PC-3 (cell line): ENCODE measurements at regions not wholly inside any gene's neighbourhood (a gene's known extent, or its start where the extent isn't known, plus 50 kb on each side); places are given as distances from the start of the nearest gene placed in this dataset.

Experiments used
- ATAC-seq: fragments of 200-7000 bp; cut with Tn5 transposase; 2 replicates; pipeline ENCODE4 v1.9.1; 2020; ENCODE audit warnings: mild to moderate bottlenecking, moderate library complexity
- BruUV-seq: library from RNA; stranded (reverse); fragments of 400-500 nt; replicated peaks from 2 replicates; lab custom pipeline; 2021; lab: Mats Ljungman, UMichigan
- CTCF ChIA-PET: fragments of 300-600 bp; sonication (Branson Sonifier 250); formaldehyde crosslinking; loops from one replicate; lab custom pipeline; 2022; ENCODE audit warnings: antibody characterized with exemption; lab: Charles Lee
- POLR2A ChIA-PET: fragments of 300-600 bp; sonication (Branson Sonifier 250); formaldehyde crosslinking; loops from one replicate; lab custom pipeline; 2022; ENCODE audit warnings: antibody characterized with exemption; ENCODE audit not compliant: unreplicated experiment; lab: Charles Lee
- DNase-seq: peaks from one replicate; pipeline ENCODE4 v3.0.0-alpha.2; 2015
- H2AFZ ChIP-seq: fragments of 300-600 bp; sonication (generic); 2 replicates; pipeline ENCODE4 v1.6.0; 2016; ENCODE audit warnings: antibody characterized with exemption, low read length
- H3F3A ChIP-seq: fragments of 300-600 bp; sonication (generic); one replicate; pipeline ENCODE4 v1.6.0; 2017; ENCODE audit warnings: antibody characterized with exemption, low read length, control low read depth, mild to moderate bottlenecking; ENCODE audit not compliant: unreplicated experiment
- H3K27ac ChIP-seq: fragments of 300-600 bp; sonication (generic); 2 replicates; pipeline ENCODE4 v1.5.1; 2016; ENCODE audit warnings: mild to moderate bottlenecking, low read length
- H3K27me3 ChIP-seq: fragments of 300-600 bp; sonication (generic); 2 replicates; pipeline ENCODE4 v1.6.1; 2016; ENCODE audit warnings: low read length, mixed read lengths
- H3K36me3 ChIP-seq: fragments of 300-600 bp; sonication (generic); 2 replicates; pipeline ENCODE4 v1.6.1; 2016; ENCODE audit warnings: low read depth, mixed run types, low read length, mixed read lengths
- H3K4me1 ChIP-seq: fragments of 300-600 bp; sonication (generic); 2 replicates; pipeline ENCODE4 v1.5.1; 2016; ENCODE audit warnings: low read length; ENCODE audit not compliant: insufficient read depth
- H3K4me2 ChIP-seq: fragments of 300-600 bp; sonication (generic); 2 replicates; pipeline ENCODE4 v1.6.0; 2016; ENCODE audit warnings: low read length
- H3K4me3 ChIP-seq: fragments of 300-600 bp; sonication (generic); 2 replicates; pipeline ENCODE4 v1.5.1; 2016; ENCODE audit warnings: mild to moderate bottlenecking, low read length, mixed read lengths
- H3K79me2 ChIP-seq: fragments of 300-600 bp; sonication (generic); 2 replicates; pipeline ENCODE4 v1.6.1; 2017; ENCODE audit warnings: low read length, mixed read lengths
- H3K9ac ChIP-seq: fragments of 300-600 bp; sonication (generic); 2 replicates; pipeline ENCODE4 v1.6.0; 2016; ENCODE audit warnings: mild to moderate bottlenecking, low read length
- H3K9me2 ChIP-seq: fragments of 300-600 bp; sonication (generic); replicated peaks from 2 replicates; pipeline ENCODE4 v1.6.1; 2016; ENCODE audit warnings: mixed run types, low read length, mixed read lengths
- H3K9me3 ChIP-seq: fragments of 300-600 bp; sonication (generic); 2 replicates; pipeline ENCODE4 v1.6.1; 2016; ENCODE audit warnings: low read length, mixed read lengths
- H4K20me1 ChIP-seq: fragments of 300-600 bp; sonication (generic); 2 replicates; pipeline ENCODE4 v1.6.1; 2016; ENCODE audit warnings: low read length, mixed read lengths
- EZH2 ChIP-seq: fragments of 300-600 bp; sonication (generic); IDR thresholded peaks from one replicate; pipeline ENCODE4 v1.6.1; 2017; ENCODE audit warnings: antibody characterized with exemption, mild to moderate bottlenecking, low read length; ENCODE audit not compliant: unreplicated experiment
- EZH2phosphoT487 ChIP-seq: fragments of 300-600 bp; sonication (generic); IDR thresholded peaks from 2 replicates; pipeline ENCODE4 v1.6.1; 2018; ENCODE audit warnings: mild to moderate bottlenecking, antibody characterized with exemption, low read length, borderline replicate concordance
- intact Hi-C: fragments of 100-400 bp; cut with micrococcal nuclease; formaldehyde crosslinking; loops from 2 replicates; pipeline ENCODE4 v1.9.0; 2023
- TF ChIP-seq, protein P1 (sequence below): fragments of 300-600 bp; sonication (generic); conservative IDR thresholded peaks from 2 replicates; pipeline ENCODE4 v1.5.1; 2017; ENCODE audit warnings: antibody characterized with exemption, low read depth, mild to moderate bottlenecking, low read length

GRCh38 chr6:14622909-14623505, 505.4 kb downstream of the CD83 start:
- no peaks in the 10 kb centered on the region for H3K79me2 ChIP-seq
- ATAC-seq (no peak), DNase-seq (no peak)
- no peak overlapping the region for H3K4me3 ChIP-seq
- H3K36me3 ChIP-seq: no peaks in the 10 kb centered on the region
- ChIA-PET POLR2A (interaction anchor here (0.6 kb wide), 1 partner anchor 332 kb away, joined by 4 read pairs; no protein-coding TSS in a partner anchor), CTCF (no interaction called here)
- no peaks in the 10 kb centered on the region for H3K9me3 ChIP-seq
- no peaks in the 10 kb centered on the region for H4K20me1 ChIP-seq
- no peak overlapping the region for H2AFZ ChIP-seq
- H3K27me3 ChIP-seq: no peaks in the 10 kb centered on the region
- H3F3A ChIP-seq: no peaks in the 10 kb centered on the region
- no TSS peak for BruUV-seq
- intact Hi-C loops: no loop called here
- TF ChIP-seq EZH2phosphoT487 (no peak), EZH2 (no peak)
- TF ChIP-seq, protein P1, sequence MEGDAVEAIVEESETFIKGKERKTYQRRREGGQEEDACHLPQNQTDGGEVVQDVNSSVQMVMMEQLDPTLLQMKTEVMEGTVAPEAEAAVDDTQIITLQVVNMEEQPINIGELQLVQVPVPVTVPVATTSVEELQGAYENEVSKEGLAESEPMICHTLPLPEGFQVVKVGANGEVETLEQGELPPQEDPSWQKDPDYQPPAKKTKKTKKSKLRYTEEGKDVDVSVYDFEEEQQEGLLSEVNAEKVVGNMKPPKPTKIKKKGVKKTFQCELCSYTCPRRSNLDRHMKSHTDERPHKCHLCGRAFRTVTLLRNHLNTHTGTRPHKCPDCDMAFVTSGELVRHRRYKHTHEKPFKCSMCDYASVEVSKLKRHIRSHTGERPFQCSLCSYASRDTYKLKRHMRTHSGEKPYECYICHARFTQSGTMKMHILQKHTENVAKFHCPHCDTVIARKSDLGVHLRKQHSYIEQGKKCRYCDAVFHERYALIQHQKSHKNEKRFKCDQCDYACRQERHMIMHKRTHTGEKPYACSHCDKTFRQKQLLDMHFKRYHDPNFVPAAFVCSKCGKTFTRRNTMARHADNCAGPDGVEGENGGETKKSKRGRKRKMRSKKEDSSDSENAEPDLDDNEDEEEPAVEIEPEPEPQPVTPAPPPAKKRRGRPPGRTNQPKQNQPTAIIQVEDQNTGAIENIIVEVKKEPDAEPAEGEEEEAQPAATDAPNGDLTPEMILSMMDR: no peak
- no peak overlapping the region for H3K27ac ChIP-seq
- no peak overlapping the region for H3K9ac ChIP-seq
- no peak overlapping the region for H3K4me2 ChIP-seq
- H3K9me2 ChIP-seq: no peaks in the 10 kb centered on the region
- no peaks in the 10 kb centered on the region for H3K4me1 ChIP-seq

GRCh38 chr6:14625173-14625895, 507.8 kb downstream of the CD83 start:
- ATAC-seq: no peak

More at GRCh38 chr6:14625173-14625895, 507.8 kb downstream of the CD83 start:
- Histone ChIP-seq H3K27me3 (no peaks in the 10 kb centered on the region), H3K27ac (no peak overlapping the region), H2AFZ (no peak overlapping the region), H3K9ac (no peak overlapping the region), H3K9me3 (no peaks in the 10 kb centered on the region), H3K4me1 (no peaks in the 10 kb centered on the region), H3K4me3 (no peak overlapping the region), H3F3A (no peaks in the 10 kb centered on the region), H3K4me2 (no peak overlapping the region), H4K20me1 (no peaks in the 10 kb centered on the region), H3K79me2 (no peaks in the 10 kb centered on the region), H3K9me2 (no peaks in the 10 kb centered on the region), H3K36me3 (no peaks in the 10 kb centered on the region)
- intact Hi-C loops: no loop called here
- no TSS peak for BruUV-seq
- TF ChIP-seq EZH2phosphoT487 (no peak), EZH2 (no peak)
- TF ChIP-seq, protein P1: no peak
- POLR2A ChIA-PET: no interaction called here
- DNase-seq: no peak
- CTCF ChIA-PET: no interaction called here
